Osteoblast (primary cell): ENCODE measurements at regions not wholly inside any gene's neighbourhood (a gene's known extent, or its start where the extent isn't known, plus 50 kb on each side); places are given as distances from the start of the nearest gene placed in this dataset.
"Not testable (repeated sequence)": the region's sequence is repeated elsewhere in the genome, so short reads cannot be mapped to it uniquely, and the experiment has no call there.

Source experiments
- DNase-seq: peaks from one replicate; pipeline ENCODE4 v3.0.0; 2011; ENCODE audit warnings: low spot score, mixed read lengths; ENCODE audit not compliant: insufficient read length; ENCODE audit errors: missing footprints
- H2AFZ ChIP-seq: 2 replicates; pipeline ENCODE4 v1.6.0; 2011; ENCODE audit warnings: mild to moderate bottlenecking, low read length
- H3K27ac ChIP-seq: 2 replicates; pipeline ENCODE4 v1.5.1; 2011; ENCODE audit warnings: mild to moderate bottlenecking, low read depth, low read length, moderate library complexity
- H3K27me3 ChIP-seq: 2 replicates; pipeline ENCODE4 v1.6.0; 2012; ENCODE audit warnings: mild to moderate bottlenecking, control low read depth, inconsistent platforms, low read length, moderate library complexity; ENCODE audit not compliant: insufficient read depth
- H3K36me3 ChIP-seq: 2 replicates; pipeline ENCODE4 v1.5.1; 2011; ENCODE audit warnings: mild to moderate bottlenecking, low read length, control low read depth, moderate library complexity; ENCODE audit not compliant: insufficient read depth
- H3K4me1 ChIP-seq: 2 replicates; pipeline ENCODE4 v1.5.1; 2011; ENCODE audit warnings: mild to moderate bottlenecking, low read length, control low read depth, moderate library complexity; ENCODE audit not compliant: insufficient read depth
- H3K4me2 ChIP-seq: 2 replicates; pipeline ENCODE4 v1.6.0; 2011; ENCODE audit warnings: mild to moderate bottlenecking, low read length; ENCODE audit not compliant: insufficient read depth
- H3K4me3 ChIP-seq: fragments of 200-600 bp; sonication (generic); 3 replicates; pipeline ENCODE4 v1.5.1; 2012; ENCODE audit warnings: mild to moderate bottlenecking, low read length, inconsistent platforms; ENCODE audit not compliant: insufficient read depth
- H3K79me2 ChIP-seq: 2 replicates; pipeline ENCODE4 v1.6.0; 2012; ENCODE audit warnings: mild to moderate bottlenecking, low read length, control low read depth, inconsistent platforms; ENCODE audit not compliant: insufficient read depth
- H3K9me3 ChIP-seq: 2 replicates; pipeline ENCODE4 v1.5.1; 2011; ENCODE audit warnings: low read depth, low read length, control low read depth
- H4K20me1 ChIP-seq: 2 replicates; pipeline ENCODE4 v1.6.0; 2012; ENCODE audit warnings: mild to moderate bottlenecking, low read length, control low read depth; ENCODE audit not compliant: insufficient read depth
- CTCF ChIP-seq: IDR thresholded peaks from 2 replicates; pipeline ENCODE4 v1.5.1; 2011; ENCODE audit warnings: mild to moderate bottlenecking, low read depth, low read length, moderate library complexity; ENCODE audit errors: extremely low read depth

- Histone ChIP-seq H3K4me3 (no peak overlapping the region), H3K27me3 (no peaks in the 10 kb centered on the region), H2AFZ (no peak overlapping the region), H3K27ac (no peak overlapping the region), H3K79me2 (no peaks in the 10 kb centered on the region), H3K36me3 (no peaks in the 10 kb centered on the region), H3K4me2 (no peak overlapping the region), H3K4me1 (no peaks in the 10 kb centered on the region), H4K20me1 (no peaks in the 10 kb centered on the region), H3K9me3 (no peaks in the 10 kb centered on the region)
- TF ChIP-seq CTCF: no peak
- DNase-seq: no peak
These were observed 582.9 kb upstream of the RBFOX1 start for GRCh38 chr16:6749698-6750097.

GRCh38 chr16:6736302-6736701, 596.3 kb upstream of the RBFOX1 start:
- H3K4me2 ChIP-seq, H3K4me3 ChIP-seq, H3K27ac ChIP-seq, H3K4me1 ChIP-seq, H3K27me3 ChIP-seq, H3K9me3 ChIP-seq, H3K79me2 ChIP-seq, DNase-seq, H2AFZ ChIP-seq, H3K36me3 ChIP-seq, H4K20me1 ChIP-seq: not testable (repeated sequence)

GRCh38 chr16:6735631-6736030, 597.0 kb upstream of the RBFOX1 start:
- H2AFZ ChIP-seq: no peak overlapping the region
- H3K79me2 ChIP-seq: no peaks in the 10 kb centered on the region
- TF ChIP-seq CTCF: no peak
- H3K4me3 ChIP-seq: no peak overlapping the region
- H3K36me3 ChIP-seq: no peaks in the 10 kb centered on the region
- H3K4me1 ChIP-seq: no peaks in the 10 kb centered on the region
- H4K20me1 ChIP-seq: no peaks in the 10 kb centered on the region
- H3K4me2 ChIP-seq: no peak overlapping the region
- peaks cover 2% of the 10 kb centered on the region for H3K9me3 ChIP-seq
- H3K27ac ChIP-seq: no peak overlapping the region
- no peak for DNase-seq
- H3K27me3 ChIP-seq: no peaks in the 10 kb centered on the region

- no peaks in the 10 kb centered on the region for H3K4me1 ChIP-seq
- no peaks in the 10 kb centered on the region for H3K27me3 ChIP-seq
- H3K36me3 ChIP-seq: no peaks in the 10 kb centered on the region
- H3K4me3 ChIP-seq: no peak overlapping the region
- no peak overlapping the region for H3K27ac ChIP-seq
- TF ChIP-seq CTCF: no peak
- peaks cover 2% of the 10 kb centered on the region for H3K9me3 ChIP-seq
- no peaks in the 10 kb centered on the region for H3K79me2 ChIP-seq
- H2AFZ ChIP-seq: no peak overlapping the region
- no peak for DNase-seq
- no peak overlapping the region for H3K4me2 ChIP-seq
- H4K20me1 ChIP-seq: no peaks in the 10 kb centered on the region
These were observed 600.5 kb upstream of the RBFOX1 start for GRCh38 chr16:6732166-6732565.

- TF ChIP-seq CTCF: no peak
- no peak for DNase-seq
- no peak overlapping the region for H3K27ac ChIP-seq
- no peaks in the 10 kb centered on the region for H3K79me2 ChIP-seq
- no peaks in the 10 kb centered on the region for H3K27me3 ChIP-seq
- H3K9me3 ChIP-seq: no peaks in the 10 kb centered on the region
- H3K4me3 ChIP-seq: no peak overlapping the region
- no peaks in the 10 kb centered on the region for H3K4me1 ChIP-seq
- H3K4me2 ChIP-seq: no peak overlapping the region
- H4K20me1 ChIP-seq: no peaks in the 10 kb centered on the region
- H2AFZ ChIP-seq: no peak overlapping the region
- no peaks in the 10 kb centered on the region for H3K36me3 ChIP-seq
These were observed 604.3 kb upstream of the RBFOX1 start for GRCh38 chr16:6728381-6728780.
